ENCODE measurements at regions not wholly inside any gene's neighbourhood (a gene's known extent, or its start where the extent isn't known, plus 50 kb on each side); places are given as distances from the start of the nearest gene placed in this dataset.
A peak's percentile ranks its signal among the peaks of the same experiment; 100 is the strongest.

- no peak overlapping the region for H3K27ac ChIP-seq (replicated peaks in 1 of 4)
- intact Hi-C loops (cut with DNase I): no loop called here
- 88% methylated on average over 6 of the region's 6 CpGs for WGBS
- H3K36me3 ChIP-seq: no peaks in the 10 kb centered on the region
- H3K4me3 ChIP-seq: no peak overlapping the region
- no peak for DNase-seq (ENCODE audit: extremely low spot score)
- no peaks in the 10 kb centered on the region for H3K9me3 ChIP-seq
- H3K27me3 ChIP-seq: no peaks in the 10 kb centered on the region
- H3K4me1 ChIP-seq: peaks cover 9 to 27% (median 20%) of the 10 kb centered on the region in 4 donors
- TF ChIP-seq POLR2AphosphoS5 (IDR thresholded peaks at IDR 0.05): no peak
- no peak for TF ChIP-seq POLR2A (IDR thresholded peaks at IDR 0.05; ENCODE audit: low read depth)
- TF ChIP-seq EP300 (IDR thresholded peaks at IDR 0.05): no peak
- TF ChIP-seq, protein P1, sequence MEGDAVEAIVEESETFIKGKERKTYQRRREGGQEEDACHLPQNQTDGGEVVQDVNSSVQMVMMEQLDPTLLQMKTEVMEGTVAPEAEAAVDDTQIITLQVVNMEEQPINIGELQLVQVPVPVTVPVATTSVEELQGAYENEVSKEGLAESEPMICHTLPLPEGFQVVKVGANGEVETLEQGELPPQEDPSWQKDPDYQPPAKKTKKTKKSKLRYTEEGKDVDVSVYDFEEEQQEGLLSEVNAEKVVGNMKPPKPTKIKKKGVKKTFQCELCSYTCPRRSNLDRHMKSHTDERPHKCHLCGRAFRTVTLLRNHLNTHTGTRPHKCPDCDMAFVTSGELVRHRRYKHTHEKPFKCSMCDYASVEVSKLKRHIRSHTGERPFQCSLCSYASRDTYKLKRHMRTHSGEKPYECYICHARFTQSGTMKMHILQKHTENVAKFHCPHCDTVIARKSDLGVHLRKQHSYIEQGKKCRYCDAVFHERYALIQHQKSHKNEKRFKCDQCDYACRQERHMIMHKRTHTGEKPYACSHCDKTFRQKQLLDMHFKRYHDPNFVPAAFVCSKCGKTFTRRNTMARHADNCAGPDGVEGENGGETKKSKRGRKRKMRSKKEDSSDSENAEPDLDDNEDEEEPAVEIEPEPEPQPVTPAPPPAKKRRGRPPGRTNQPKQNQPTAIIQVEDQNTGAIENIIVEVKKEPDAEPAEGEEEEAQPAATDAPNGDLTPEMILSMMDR (IDR thresholded peaks at IDR 0.05): no peak
These were observed 268.3 kb upstream of the MGAT5 start for GRCh38 chr2:133985563-133985962.

GRCh38 chr2:133986081-133986837 is 267.6 kb upstream of the MGAT5 start:
- H3K36me3 ChIP-seq: no peaks in the 10 kb centered on the region
- no peak for TF ChIP-seq EP300 (IDR thresholded peaks at IDR 0.05)
- peaks cover 9 to 27% (median 20%) of the 10 kb centered on the region in 4 donors for H3K4me1 ChIP-seq
- no peak overlapping the region for H3K4me3 ChIP-seq
- intact Hi-C loops (cut with DNase I): no loop called here
- no peaks in the 10 kb centered on the region for H3K27me3 ChIP-seq
- WGBS: 61% methylated on average over 3 of the region's 3 CpGs
- DNase-seq (ENCODE audit: extremely low spot score): no peak
- no peaks in the 10 kb centered on the region for H3K9me3 ChIP-seq
- peak overlapping the region in 1 of 4 donors; percentile 27 for H3K27ac ChIP-seq (replicated peaks in 1 of 4)

GRCh38 chr2:133986881-133987795 is 266.7 kb upstream of the MGAT5 start:
- Histone ChIP-seq H3K4me3 (no peak overlapping the region), H3K27me3 (no peaks in the 10 kb centered on the region), H3K27ac (replicated peaks in 1 of 4) (peak overlapping the region in 1 of 4 donors; percentile 27), H3K36me3 (no peaks in the 10 kb centered on the region), H3K4me1 (peaks cover 9 to 27% (median 20%) of the 10 kb centered on the region in 4 donors), H3K9me3 (no peaks in the 10 kb centered on the region)
- TF ChIP-seq, protein P1 (IDR thresholded peaks at IDR 0.05): no peak
- TF ChIP-seq EP300 (IDR thresholded peaks at IDR 0.05): no peak
- TF ChIP-seq POLR2AphosphoS5 (IDR thresholded peaks at IDR 0.05): no peak
- TF ChIP-seq POLR2A (IDR thresholded peaks at IDR 0.05; ENCODE audit: low read depth): no peak
- no peak for DNase-seq (ENCODE audit: extremely low spot score)
- 41% methylated on average over 11 of the region's 11 CpGs for whole genome bisulfite sequencing
- intact Hi-C loops (cut with DNase I): no loop called here

DNA sequence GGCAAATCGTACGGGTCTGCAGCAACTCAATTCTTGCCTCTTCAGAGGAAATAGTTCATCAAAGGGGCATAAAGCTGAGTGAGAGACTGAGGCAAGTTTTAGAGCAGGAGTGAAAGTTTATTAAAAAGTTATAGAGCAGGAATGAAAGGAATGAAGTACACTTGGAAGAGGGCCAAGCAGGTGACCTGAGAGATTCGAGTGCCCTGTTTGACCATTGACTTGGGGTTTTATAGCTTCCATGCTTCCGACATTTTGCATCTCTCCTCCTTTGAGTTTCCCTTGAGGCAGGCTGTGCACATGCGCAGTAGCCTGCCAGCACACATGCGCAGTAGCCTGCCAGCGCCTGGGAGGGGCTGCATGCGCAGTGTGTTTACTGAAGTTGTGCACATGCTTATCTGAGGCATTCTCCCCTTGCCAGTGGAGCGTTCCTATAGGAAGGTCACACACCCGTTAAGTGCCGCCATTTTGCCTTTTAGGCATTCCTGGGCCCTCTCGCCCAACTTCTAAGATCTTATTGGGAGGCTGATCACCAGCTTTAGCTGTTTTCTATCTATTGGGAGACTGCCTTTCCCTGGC is 265.5 kb upstream of the MGAT5 start:
- Histone ChIP-seq H3K36me3 (no peaks in the 10 kb centered on the region), H3K9me3 (no peaks in the 10 kb centered on the region), H3K27ac (replicated peaks in 1 of 4) (no peak overlapping the region), H3K4me3 (no peak overlapping the region), H3K27me3 (no peaks in the 10 kb centered on the region), H3K4me1 (peaks cover 16 to 38% (median 24%) of the 10 kb centered on the region in 4 donors)
- intact Hi-C loops (cut with DNase I): no loop called here
- WGBS: 83% methylated on average over 12 of the region's 12 CpGs
- no peak for DNase-seq (ENCODE audit: extremely low spot score)
- TF ChIP-seq POLR2A (IDR thresholded peaks at IDR 0.05; ENCODE audit: low read depth): no peak
- TF ChIP-seq, protein P1 (IDR thresholded peaks at IDR 0.05): no peak
- TF ChIP-seq POLR2AphosphoS5 (IDR thresholded peaks at IDR 0.05): no peak

All from esophagus muscularis mucosa (tissue), 4 donors.